MM.1S (cell line): ENCODE measurements at regions not wholly inside any gene's neighbourhood (a gene's known extent, or its start where the extent isn't known, plus 50 kb on each side); places are given as distances from the start of the nearest gene placed in this dataset.

Experiments
- DNase-seq: peaks from one replicate; pipeline ENCODE4 v3.0.0-alpha.2; 2015
- H2AFZ ChIP-seq: fragments of 300-600 bp; sonication (generic); 2 replicates; pipeline ENCODE4 v1.6.0; 2016; ENCODE audit warnings: antibody characterized with exemption, low read length
- H3F3A ChIP-seq: fragments of 300-600 bp; sonication (generic); 2 replicates; pipeline ENCODE4 v1.6.1; 2016; ENCODE audit warnings: mild to moderate bottlenecking, antibody characterized with exemption, low read length, moderate library complexity, mixed read lengths; ENCODE audit not compliant: insufficient read depth
- H3K27ac ChIP-seq: fragments of 300-600 bp; sonication (generic); 2 replicates; pipeline ENCODE4 v1.5.1; 2016; ENCODE audit warnings: mild to moderate bottlenecking, low read length
- H3K27me3 ChIP-seq: fragments of 300-600 bp; sonication (generic); replicated peaks from 2 replicates; pipeline ENCODE4 v1.6.0; 2016; ENCODE audit warnings: low read length; ENCODE audit not compliant: insufficient read depth
- H3K36me3 ChIP-seq: fragments of 300-600 bp; sonication (generic); replicated peaks from 2 replicates; pipeline ENCODE4 v1.6.1; 2016; ENCODE audit warnings: mild to moderate bottlenecking, low read length, mixed read lengths; ENCODE audit not compliant: insufficient read depth
- H3K4me1 ChIP-seq: fragments of 300-600 bp; sonication (generic); 2 replicates; pipeline ENCODE4 v1.6.1; 2016; ENCODE audit warnings: low read length, mixed read lengths
- H3K4me2 ChIP-seq: fragments of 300-600 bp; sonication (generic); 2 replicates; pipeline ENCODE4 v1.6.0; 2016; ENCODE audit warnings: low read depth, low read length
- H3K4me3 ChIP-seq: fragments of 300-600 bp; sonication (generic); 2 replicates; pipeline ENCODE4 v1.5.1; 2016; ENCODE audit warnings: low read length, mixed read lengths
- H3K79me2 ChIP-seq: fragments of 300-600 bp; sonication (generic); 2 replicates; pipeline ENCODE4 v1.6.1; 2016; ENCODE audit warnings: mixed run types, low read length, mixed read lengths
- H3K9ac ChIP-seq: fragments of 300-600 bp; sonication (generic); 2 replicates; pipeline ENCODE4 v1.6.1; 2016; ENCODE audit warnings: low read length, mixed read lengths
- H3K9me2 ChIP-seq: fragments of 300-600 bp; sonication (generic); replicated peaks from 2 replicates; pipeline ENCODE4 v1.6.1; 2016; ENCODE audit warnings: mild to moderate bottlenecking, low read length, mixed read lengths; ENCODE audit not compliant: insufficient read depth
- H3K9me3 ChIP-seq: fragments of 300-600 bp; sonication (generic); replicated peaks from 2 replicates; pipeline ENCODE4 v1.6.1; 2016; ENCODE audit warnings: mild to moderate bottlenecking, low read length, mixed read lengths; ENCODE audit not compliant: insufficient read depth
- H4K20me1 ChIP-seq: fragments of 300-600 bp; sonication (generic); 2 replicates; pipeline ENCODE4 v1.6.1; 2016; ENCODE audit warnings: mild to moderate bottlenecking, low read length, moderate library complexity, mixed read lengths; ENCODE audit not compliant: insufficient read depth
- EZH2 ChIP-seq: fragments of 300-600 bp; sonication (generic); optimal IDR thresholded peaks from 2 replicates; pipeline ENCODE3; 2017; ENCODE audit warnings: low read depth, mild to moderate bottlenecking, antibody characterized with exemption, low read length, mixed read lengths
- EZH2phosphoT487 ChIP-seq: fragments of 300-600 bp; sonication (generic); IDR thresholded peaks from 2 replicates; pipeline ENCODE4 v1.6.1; 2018; ENCODE audit warnings: antibody characterized with exemption, low read length
- TF ChIP-seq, protein P1 (sequence below): fragments of 300-600 bp; sonication (generic); IDR thresholded peaks from 2 replicates; pipeline ENCODE4 v1.5.1; 2016; ENCODE audit warnings: antibody characterized with exemption, low read length, mixed read lengths

DNA sequence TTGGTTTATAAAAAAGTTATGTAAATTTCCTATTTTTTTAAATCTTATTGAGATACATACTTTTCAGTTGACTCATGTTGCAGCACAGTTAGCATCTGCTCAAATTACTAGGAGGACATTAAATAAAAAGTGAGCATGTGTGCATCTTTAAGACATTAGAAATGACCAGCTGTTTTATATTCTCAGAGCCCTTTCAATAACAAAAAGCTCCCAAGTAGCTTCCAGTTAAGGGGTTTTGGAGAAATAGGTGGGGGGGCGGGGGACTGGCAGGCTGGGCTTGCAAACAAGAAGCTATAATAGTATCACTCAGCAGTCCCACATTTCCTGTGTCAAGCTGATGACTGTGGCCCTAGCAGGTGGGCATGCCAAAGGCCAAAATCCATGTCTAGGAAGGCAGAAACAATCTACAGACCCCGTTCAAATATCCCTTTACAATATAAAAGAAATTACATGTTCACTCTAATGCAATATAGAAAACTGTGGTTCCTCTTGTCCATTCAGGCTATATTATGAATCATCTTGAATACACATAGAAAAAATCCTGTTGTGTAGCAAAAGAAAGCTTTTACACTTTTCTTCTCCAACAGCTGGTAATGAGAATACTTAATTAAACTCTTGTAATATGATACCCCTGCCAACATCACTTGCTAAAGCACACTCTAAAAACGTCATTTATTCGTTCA lies 1713.2 kb upstream of the SLC10A2 start:
- TF ChIP-seq, protein P1, sequence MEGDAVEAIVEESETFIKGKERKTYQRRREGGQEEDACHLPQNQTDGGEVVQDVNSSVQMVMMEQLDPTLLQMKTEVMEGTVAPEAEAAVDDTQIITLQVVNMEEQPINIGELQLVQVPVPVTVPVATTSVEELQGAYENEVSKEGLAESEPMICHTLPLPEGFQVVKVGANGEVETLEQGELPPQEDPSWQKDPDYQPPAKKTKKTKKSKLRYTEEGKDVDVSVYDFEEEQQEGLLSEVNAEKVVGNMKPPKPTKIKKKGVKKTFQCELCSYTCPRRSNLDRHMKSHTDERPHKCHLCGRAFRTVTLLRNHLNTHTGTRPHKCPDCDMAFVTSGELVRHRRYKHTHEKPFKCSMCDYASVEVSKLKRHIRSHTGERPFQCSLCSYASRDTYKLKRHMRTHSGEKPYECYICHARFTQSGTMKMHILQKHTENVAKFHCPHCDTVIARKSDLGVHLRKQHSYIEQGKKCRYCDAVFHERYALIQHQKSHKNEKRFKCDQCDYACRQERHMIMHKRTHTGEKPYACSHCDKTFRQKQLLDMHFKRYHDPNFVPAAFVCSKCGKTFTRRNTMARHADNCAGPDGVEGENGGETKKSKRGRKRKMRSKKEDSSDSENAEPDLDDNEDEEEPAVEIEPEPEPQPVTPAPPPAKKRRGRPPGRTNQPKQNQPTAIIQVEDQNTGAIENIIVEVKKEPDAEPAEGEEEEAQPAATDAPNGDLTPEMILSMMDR, result no peak
- TF ChIP-seq EZH2, result no peak
- no peak for TF ChIP-seq EZH2phosphoT487
- no peak overlapping the region for H3K4me2 ChIP-seq
- H2AFZ ChIP-seq, result no peak overlapping the region
- no peak overlapping the region for H3K4me3 ChIP-seq
- no peaks in the 10 kb centered on the region for H3K27me3 ChIP-seq
- no peaks in the 10 kb centered on the region for H3K9me3 ChIP-seq
- no peak overlapping the region for H3K27ac ChIP-seq
- no peaks in the 10 kb centered on the region for H3K79me2 ChIP-seq
- no peaks in the 10 kb centered on the region for H3F3A ChIP-seq
- no peak for DNase-seq
- no peaks in the 10 kb centered on the region for H4K20me1 ChIP-seq
- no peaks in the 10 kb centered on the region for H3K36me3 ChIP-seq
- no peaks in the 10 kb centered on the region for H3K4me1 ChIP-seq
- no peaks in the 10 kb centered on the region for H3K9me2 ChIP-seq
- H3K9ac ChIP-seq, result no peak overlapping the region

DNA sequence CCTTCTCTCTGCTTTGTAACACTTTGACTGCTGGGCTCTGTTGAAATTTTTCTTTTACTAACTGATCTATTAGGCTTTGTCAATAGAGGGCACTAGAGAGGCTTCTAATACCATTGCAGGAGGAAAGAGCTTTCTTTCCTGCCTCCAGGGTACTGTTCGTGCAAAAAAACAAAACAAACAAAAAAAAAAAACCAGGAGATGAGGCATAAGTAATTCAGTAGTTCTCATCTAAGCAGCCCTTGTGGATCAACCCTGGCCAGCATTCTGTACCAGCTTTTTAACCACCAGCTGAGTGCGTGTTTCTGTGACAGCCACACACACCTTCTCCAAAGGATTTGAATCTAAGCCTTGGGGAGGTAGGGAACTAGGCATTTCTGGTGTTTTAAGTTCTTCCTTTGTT lies 1707.6 kb upstream of the SLC10A2 start:
- no peak overlapping the region for H3K4me3 ChIP-seq
- H3K27me3 ChIP-seq, result no peaks in the 10 kb centered on the region
- no peaks in the 10 kb centered on the region for H3F3A ChIP-seq
- TF ChIP-seq EZH2phosphoT487, result no peak
- TF ChIP-seq, protein P1, result peak; percentile 73
- no peak overlapping the region for H3K4me2 ChIP-seq
- no peak overlapping the region for H2AFZ ChIP-seq
- no peaks in the 10 kb centered on the region for H3K36me3 ChIP-seq
- no peaks in the 10 kb centered on the region for H3K9me3 ChIP-seq
- no peaks in the 10 kb centered on the region for H3K79me2 ChIP-seq
- H4K20me1 ChIP-seq, result no peaks in the 10 kb centered on the region
- no peak overlapping the region for H3K9ac ChIP-seq
- DNase-seq, result peak; percentile 62
- no peaks in the 10 kb centered on the region for H3K9me2 ChIP-seq
- no peak overlapping the region for H3K27ac ChIP-seq
- no peaks in the 10 kb centered on the region for H3K4me1 ChIP-seq

DNA sequence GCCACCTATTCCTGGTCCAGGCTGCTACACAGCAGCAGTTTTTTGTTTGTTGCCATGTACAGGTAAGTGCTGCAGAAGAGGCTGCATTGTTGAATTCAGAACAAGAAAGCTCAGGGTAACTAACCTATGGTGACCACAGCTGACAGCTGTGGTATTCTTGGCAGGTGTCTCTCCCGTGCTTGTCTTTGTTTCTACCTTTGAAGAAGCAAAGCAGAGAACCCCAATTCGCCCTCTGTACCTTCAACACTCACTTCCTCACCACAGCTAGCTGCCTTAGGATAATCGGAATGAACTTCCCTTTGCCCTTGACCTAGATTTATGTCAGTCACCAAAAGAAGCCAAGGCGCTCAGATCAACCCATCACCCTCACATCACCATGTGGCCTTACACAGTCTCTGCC lies 1703.3 kb upstream of the SLC10A2 start:
- no peak overlapping the region for H3K27ac ChIP-seq
- H2AFZ ChIP-seq, result no peak overlapping the region
- H3K27me3 ChIP-seq, result no peaks in the 10 kb centered on the region
- TF ChIP-seq, protein P1, result no peak
- no peak for TF ChIP-seq EZH2
- TF ChIP-seq EZH2phosphoT487, result no peak
- H3K36me3 ChIP-seq, result no peaks in the 10 kb centered on the region
- no peaks in the 10 kb centered on the region for H3F3A ChIP-seq
- no peaks in the 10 kb centered on the region for H3K9me3 ChIP-seq
- no peak overlapping the region for H3K9ac ChIP-seq
- H3K4me1 ChIP-seq, result no peaks in the 10 kb centered on the region
- no peaks in the 10 kb centered on the region for H3K9me2 ChIP-seq
- no peak for DNase-seq
- H4K20me1 ChIP-seq, result no peaks in the 10 kb centered on the region
- H3K4me3 ChIP-seq, result no peak overlapping the region
- H3K79me2 ChIP-seq, result no peaks in the 10 kb centered on the region
- H3K4me2 ChIP-seq, result no peak overlapping the region
